ENCODE measurements at regions not wholly inside any gene's neighbourhood (a gene's known extent, or its start where the extent isn't known, plus 50 kb on each side); places are given as distances from the start of the nearest gene placed in this dataset.
"Not testable (repeated sequence)": the region's sequence is repeated elsewhere in the genome, so short reads cannot be mapped to it uniquely, and the experiment has no call there.

- TF ChIP-seq, protein P1, sequence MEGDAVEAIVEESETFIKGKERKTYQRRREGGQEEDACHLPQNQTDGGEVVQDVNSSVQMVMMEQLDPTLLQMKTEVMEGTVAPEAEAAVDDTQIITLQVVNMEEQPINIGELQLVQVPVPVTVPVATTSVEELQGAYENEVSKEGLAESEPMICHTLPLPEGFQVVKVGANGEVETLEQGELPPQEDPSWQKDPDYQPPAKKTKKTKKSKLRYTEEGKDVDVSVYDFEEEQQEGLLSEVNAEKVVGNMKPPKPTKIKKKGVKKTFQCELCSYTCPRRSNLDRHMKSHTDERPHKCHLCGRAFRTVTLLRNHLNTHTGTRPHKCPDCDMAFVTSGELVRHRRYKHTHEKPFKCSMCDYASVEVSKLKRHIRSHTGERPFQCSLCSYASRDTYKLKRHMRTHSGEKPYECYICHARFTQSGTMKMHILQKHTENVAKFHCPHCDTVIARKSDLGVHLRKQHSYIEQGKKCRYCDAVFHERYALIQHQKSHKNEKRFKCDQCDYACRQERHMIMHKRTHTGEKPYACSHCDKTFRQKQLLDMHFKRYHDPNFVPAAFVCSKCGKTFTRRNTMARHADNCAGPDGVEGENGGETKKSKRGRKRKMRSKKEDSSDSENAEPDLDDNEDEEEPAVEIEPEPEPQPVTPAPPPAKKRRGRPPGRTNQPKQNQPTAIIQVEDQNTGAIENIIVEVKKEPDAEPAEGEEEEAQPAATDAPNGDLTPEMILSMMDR (IDR thresholded peaks at IDR 0.05; ENCODE audit: low read depth, low read length) = not testable (repeated sequence)
- not testable (repeated sequence) for TF ChIP-seq EZH2phosphoT487 (IDR thresholded peaks at IDR 0.05; ENCODE audit: low read depth)
These were observed 144.1 kb upstream of the ATP2B2 start for GRCh38 chr3:10649463-10649862.

Data from OCI-LY3 (cell line).